Hematopoietic multipotent progenitor cell (in vitro differentiated cells): ENCODE measurements at regions not wholly inside any gene's neighbourhood (a gene's known extent, or its start where the extent isn't known, plus 50 kb on each side); places are given as distances from the start of the nearest gene placed in this dataset.

Source experiments
- DNase-seq, 3 donors: peaks; one replicate each; pipeline ENCODE4 v3.0.0-alpha.2; 2011 to 2015; ENCODE audit warnings: low read depth in 2 of 3, low spot score in 2 of 3

GRCh38 chr2:239750045-239750835 lies 274.9 kb downstream of the NDUFA10 start:
- no peak for DNase-seq

GRCh38 chr2:239749272-239749873 lies 275.8 kb downstream of the NDUFA10 start:
- DNase-seq = no peak

GRCh38 chr2:239748811-239749210 lies 276.3 kb downstream of the NDUFA10 start:
- no peak for DNase-seq

- no peak for DNase-seq
Observed at GRCh38 chr2:239747771-239748170, 277.4 kb downstream of the NDUFA10 start.

- no peak for DNase-seq
Observed at GRCh38 chr2:239747274-239747673, 277.9 kb downstream of the NDUFA10 start.

GRCh38 chr2:239746559-239747246 lies 278.4 kb downstream of the NDUFA10 start:
- no peak for DNase-seq

- DNase-seq = no peak
Observed at GRCh38 chr2:239745386-239746227, 279.5 kb downstream of the NDUFA10 start.

GRCh38 chr2:239744706-239745340 lies 280.3 kb downstream of the NDUFA10 start:
- DNase-seq = no peak

- no peak for DNase-seq
Observed at GRCh38 chr2:239743206-239743605, 281.9 kb downstream of the NDUFA10 start.

GRCh38 chr2:239742377-239742776 lies 282.8 kb downstream of the NDUFA10 start:
- no peak for DNase-seq

GRCh38 chr2:239739206-239739605 lies 285.9 kb downstream of the NDUFA10 start:
- no peak for DNase-seq

- DNase-seq = no peak
Observed at GRCh38 chr2:239738159-239738558, 287.0 kb downstream of the NDUFA10 start.

GRCh38 chr2:239737144-239737463 lies 288.0 kb downstream of the NDUFA10 start:
- no peak for DNase-seq

- DNase-seq = no peak
Observed at GRCh38 chr2:239736358-239737143, 288.6 kb downstream of the NDUFA10 start.

GRCh38 chr2:239735829-239736357 lies 289.2 kb downstream of the NDUFA10 start:
- DNase-seq = no peak

GRCh38 chr2:239735131-239735828 lies 289.9 kb downstream of the NDUFA10 start:
- DNase-seq = no peak

GRCh38 chr2:239734436-239735005 lies 290.6 kb downstream of the NDUFA10 start:
- no peak for DNase-seq

- DNase-seq = no peak
Observed at GRCh38 chr2:239732666-239733010, 292.5 kb downstream of the NDUFA10 start.
